ENCODE measurements at regions not wholly inside any gene's neighbourhood (a gene's known extent, or its start where the extent isn't known, plus 50 kb on each side); places are given as distances from the start of the nearest gene placed in this dataset.
A peak's percentile ranks its signal among the peaks of the same experiment; 100 is the strongest.
"Not testable (repeated sequence)": the region's sequence is repeated elsewhere in the genome, so short reads cannot be mapped to it uniquely, and the experiment has no call there.

DNA sequence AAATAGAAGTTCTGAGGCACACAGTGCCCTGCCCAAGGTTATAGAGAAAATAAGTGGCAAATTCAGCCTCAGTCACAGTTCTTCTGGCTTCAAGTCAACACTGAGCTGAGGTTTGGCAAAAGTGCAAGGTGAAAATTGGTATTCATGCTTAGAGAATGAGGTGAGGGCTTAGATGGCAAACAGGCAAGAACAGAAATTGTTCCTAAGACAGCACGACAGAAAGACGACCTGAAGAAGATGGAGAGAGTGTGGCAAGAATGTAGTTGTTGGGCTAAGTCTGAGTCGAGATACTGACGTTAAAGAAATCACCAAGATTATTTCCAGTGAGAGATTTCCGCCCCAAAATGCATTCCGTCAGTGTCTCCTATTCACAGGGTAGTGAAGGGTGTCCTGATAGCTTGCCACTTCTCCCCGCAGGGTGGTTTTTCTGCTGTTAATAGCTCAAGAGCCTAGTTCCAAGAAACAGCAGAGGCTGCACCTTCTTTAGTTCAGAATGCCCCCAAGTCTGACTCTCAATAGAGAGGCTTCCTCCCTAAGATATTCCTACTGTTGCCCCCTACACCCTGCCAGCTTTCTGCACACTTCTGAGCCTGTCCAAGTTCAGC lies 260.8 kb upstream of the AMIGO2 start:
- DNase-seq: no peak

DNA sequence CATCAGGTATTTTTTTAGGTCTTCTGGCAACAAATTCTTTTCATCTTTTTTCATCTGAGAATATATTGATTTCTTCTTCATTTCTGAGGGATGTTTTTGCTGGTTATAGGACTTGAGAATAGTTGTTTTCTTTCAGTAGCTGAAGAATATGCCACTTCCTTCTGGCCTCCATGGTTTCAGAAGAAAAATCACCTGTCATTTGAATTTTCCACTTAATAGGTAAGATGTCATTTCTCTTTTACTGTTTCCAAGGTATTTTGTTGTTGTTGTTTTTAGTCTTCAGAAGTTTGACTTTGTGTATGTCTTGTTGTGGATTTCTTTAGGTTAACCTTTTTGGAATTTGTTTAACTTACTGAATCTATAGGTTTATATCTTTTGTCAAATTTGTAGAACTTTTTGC lies 257.8 kb upstream of the AMIGO2 start:
- DNase-seq: no peak

DNA sequence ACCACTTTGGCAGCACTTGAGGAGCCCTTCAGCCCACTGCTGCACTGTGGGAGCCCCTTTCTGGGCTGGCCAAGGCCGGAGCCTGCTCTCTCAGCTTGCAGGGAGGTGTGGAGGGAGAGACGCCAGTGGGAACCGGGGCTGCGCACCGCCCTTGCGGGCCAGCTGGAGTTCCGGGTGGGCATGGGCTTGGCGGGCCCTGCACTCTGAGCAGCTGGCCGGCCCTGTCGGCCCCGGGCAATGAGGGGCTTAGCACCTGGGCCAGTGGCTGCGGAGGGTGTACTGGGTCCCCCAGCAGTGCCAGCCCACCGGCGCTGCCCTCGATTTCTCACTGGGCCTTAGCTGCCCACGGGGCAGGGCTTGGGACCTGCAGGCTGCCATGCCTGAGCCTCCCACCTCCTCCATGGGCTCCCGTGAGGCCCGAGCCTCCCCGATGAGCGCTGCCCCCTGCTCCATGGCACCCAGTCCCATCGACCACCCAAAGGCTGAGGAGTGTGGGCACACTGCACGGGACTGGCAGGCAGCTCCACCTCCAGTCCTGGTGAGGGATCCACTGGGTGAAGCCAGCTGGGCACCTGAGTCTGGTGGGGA lies 253.6 kb upstream of the AMIGO2 start:
- DNase-seq: not testable (repeated sequence)

DNA sequence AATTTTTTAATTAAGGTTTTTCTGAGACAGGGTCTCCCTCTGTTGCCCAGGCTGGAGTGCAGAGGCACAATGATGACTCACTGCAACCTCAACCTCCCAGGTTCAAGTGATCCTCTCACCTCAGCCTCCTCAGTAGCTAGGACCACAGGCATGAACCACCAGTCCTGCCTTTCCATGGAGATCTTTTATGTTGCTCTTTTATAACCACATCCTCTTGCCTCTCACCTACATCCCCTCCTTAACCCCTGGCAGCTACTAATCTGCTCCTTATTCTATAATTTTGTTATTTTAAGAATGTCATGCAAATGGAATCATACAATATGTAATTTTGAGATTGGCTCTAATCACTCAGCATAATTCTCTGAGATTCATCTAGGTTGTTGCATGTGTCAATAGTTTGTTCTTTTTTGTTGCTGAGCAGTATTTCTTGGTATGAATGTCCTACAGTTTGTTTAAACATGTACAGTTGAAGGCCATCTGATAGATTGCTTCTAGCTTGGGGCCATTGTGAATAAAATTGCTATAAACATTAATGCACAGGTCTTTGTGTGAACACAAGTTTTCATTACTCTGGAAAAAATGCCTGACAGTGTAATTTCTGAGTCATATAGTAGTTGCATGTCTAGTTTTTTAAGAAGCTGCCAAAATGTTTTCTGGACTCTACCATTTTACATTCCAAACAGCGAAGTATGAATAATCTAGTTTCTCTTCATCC lies 249.2 kb upstream of the AMIGO2 start:
- DNase-seq: no peak

DNA sequence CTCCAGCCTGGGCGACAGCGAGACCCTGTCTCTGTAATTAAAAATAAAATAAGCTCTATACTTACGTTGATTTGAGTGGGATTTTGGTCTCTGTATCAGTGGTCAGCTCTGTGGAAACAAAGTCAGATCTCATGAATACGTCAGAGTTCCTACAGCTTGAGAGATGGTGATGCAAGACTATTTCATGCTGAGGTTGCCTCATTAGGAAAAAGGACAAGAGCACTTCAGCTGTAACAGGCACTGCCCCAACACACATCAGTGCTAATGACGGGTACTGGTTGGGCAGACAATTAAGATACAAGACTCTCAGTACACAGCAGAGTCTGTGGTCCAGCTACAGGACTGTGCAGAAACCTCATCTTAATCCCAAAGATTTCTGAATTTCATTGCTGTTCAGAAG lies 246.4 kb upstream of the AMIGO2 start:
- DNase-seq: no peak

DNA sequence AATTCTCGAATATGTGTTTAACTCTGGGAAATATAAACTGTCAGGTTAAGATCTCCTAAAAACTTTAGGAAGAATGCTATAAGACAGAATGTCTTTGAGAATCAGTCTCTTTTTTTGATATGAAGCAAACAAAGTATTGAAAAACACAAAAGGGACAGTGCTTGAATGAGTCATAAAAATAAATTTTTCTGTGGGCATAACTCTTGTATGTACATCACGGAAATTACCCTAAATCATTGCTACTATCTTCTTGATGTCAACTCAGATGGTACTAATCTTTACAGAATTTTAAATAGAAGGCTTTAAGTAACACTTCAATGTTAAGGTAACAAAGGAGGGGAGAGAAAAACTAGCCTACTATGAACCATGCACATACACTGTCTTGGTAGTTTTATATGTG lies 244.0 kb upstream of the AMIGO2 start:
- DNase-seq: no peak

DNA sequence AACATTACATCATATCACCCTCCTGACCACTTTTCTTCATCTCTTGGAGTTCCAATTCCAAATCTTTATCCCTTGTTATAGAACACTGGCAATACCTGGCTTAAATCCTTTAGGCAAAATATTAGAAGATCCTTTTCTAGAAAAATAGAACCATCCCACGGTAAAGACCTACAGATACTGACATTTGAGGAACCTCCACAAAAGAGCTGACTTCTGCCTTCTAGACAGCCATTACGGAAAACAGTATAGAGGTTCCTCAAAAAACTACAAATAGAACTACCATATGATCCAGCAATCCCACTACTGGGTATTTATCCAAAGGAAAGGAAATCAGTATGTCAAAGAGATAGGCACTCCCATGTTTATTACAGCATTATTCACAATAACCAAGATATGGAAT lies 241.7 kb upstream of the AMIGO2 start:
- no peak for DNase-seq

DNA sequence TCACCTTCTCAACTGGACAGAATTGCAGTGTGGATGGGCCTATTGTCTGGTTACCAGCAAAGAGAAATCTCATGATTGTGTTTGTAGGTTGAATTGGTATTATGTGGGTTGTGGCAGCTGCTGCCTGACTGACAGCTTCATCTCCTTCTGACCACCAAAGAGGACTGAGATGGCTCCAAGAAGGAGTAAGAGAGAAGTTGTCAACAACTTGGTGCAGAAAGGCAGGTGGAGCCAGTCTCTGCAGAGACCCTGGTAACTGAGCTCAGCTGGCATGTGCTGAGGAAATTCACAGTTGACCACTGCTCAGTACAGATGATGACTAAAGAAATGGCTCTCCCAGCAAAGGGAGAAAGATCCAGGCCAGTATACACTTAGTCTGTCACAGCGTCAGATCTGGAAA lies 240.0 kb upstream of the AMIGO2 start:
- no peak for DNase-seq

DNA sequence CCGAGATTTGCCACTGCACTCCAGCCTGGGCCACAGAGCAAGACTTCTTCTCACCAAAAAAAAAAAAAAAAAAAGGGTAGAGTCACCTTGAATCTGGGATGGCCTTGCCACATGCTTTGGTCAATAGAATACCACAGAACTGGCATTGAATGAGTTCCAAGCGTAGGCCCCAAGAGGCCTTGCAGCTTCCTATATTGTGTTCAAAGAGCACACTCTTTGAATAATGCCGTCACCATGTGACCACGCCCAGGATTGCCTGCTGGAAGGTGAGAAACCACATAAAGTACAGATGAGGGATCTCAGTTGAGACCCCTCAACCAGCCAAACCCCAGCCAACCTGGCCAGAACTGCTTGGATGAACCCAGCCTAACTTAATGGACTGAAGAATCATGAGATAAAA lies 239.2 kb upstream of the AMIGO2 start:
- DNase-seq: no peak

DNA sequence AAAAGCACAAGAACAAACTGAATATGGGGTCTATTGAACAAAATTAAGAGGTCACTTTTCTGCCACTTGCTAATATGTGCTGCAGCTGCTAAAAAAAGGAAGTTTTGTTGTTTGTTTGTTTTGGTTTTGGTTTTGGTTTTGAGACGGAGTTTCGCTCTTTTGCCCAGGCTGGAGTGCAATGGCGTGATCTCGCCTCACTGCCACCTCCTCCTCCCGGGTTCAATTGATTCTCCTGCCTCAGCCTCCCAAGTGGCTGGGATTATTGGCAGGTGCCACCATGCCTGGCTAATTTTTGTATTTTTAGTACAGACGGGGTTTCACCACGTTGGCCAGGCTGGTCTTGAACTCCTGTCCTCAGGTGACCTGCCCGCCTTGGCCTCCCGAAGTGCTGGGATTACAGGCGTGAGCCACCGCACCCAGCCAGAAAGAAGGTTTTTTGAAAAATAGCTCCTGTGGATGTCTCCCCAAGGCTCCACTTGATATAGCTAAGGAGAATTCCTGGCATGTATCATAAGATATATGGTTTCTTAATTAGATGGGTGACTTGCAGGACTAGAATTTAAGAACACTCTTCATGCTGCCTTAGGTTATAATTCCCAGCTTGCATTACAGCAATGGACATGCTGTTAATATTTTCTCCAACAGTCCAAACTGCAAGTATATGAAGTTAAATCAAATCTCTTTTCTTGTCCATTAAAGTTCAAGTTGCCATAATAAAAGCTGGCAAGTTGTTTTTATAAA lies 237.6 kb upstream of the AMIGO2 start:
- DNase-seq: no peak

DNA sequence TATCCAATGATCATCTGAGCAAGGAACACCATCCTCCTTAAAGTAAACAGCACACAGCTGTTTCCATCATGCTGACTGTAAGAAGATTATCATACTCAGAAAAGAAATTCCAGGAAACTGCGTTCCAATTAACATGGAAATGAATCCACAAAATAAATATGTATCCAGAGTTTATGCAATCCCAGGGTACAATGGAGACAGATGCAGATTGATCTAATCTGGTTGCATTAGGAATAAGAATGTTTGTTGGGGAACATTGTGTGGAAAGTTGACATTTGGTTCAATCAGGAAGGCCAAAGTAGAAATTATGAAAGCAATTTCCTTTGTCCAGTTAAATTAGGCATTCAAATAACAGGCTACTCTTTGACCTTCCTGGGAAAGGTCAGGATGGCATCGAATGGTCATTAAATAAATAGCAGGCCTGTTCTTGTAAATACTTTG lies 236.9 kb upstream of the AMIGO2 start:
- DNase-seq: no peak

DNA sequence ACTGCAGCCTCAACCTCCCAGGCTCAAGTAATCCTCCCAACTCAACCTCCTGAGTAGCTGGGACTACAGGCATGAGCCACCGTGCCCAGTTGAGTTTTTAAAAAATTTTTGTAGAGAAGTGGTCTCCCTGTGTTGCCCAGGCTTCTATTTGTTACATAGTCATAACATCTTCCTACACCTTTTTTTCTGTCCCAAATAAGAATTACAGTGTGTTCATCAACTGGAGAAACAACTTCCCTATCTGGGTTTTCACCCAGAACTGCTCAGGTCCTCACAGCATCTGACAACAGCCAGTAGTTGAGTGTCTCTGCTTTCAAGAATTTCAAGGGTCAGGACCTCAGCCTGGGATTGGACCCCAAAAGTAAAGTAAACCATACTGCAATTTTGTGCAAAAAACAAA lies 235.2 kb upstream of the AMIGO2 start:
- no peak for DNase-seq

DNA sequence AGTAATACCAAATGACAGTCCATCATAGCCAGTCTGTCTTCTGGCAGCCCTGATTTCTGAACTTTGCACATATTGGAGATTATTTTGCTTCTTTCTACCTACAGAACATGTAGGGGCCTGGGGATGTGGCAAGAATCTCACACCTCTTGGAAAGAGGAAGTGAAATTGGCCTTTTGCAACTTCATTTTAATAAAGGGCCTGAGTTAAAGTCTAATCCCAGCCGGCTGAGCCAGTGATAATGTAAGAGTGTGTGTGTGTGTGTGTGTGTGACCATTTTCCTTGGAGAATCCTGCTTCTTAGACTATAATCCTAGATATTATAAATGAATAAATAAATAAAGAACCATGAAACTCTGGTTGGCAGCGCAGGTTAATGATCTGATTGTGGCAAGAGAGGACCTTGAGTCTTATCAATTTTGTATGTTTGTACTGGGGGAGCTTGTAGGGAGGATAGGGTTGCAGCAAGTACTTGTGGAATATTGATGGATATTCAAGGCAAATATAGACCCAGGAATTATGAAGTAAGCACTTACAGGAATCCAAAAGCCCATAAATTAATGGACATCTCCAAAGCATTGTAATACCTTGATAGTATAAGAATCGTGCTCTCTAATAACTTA lies 233.2 kb upstream of the AMIGO2 start:
- no peak for DNase-seq

DNA sequence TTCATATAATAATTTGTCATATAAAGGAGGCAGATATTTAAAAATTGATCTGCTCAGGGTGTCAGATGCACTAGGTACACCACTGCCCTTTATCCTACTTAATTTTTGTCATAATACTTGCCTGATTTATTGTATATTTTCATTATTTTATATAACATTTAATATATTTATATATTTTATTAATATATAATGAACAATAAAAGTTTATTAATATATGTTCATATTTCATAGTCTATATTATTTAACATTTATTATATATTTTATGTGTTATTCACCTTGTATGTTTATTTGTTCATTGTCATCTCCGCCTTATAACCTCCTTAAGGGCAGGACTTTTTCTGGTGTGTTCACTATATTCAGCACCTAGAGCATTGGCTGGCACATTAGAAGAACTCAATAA lies 232.4 kb upstream of the AMIGO2 start:
- DNase-seq: no peak

DNA sequence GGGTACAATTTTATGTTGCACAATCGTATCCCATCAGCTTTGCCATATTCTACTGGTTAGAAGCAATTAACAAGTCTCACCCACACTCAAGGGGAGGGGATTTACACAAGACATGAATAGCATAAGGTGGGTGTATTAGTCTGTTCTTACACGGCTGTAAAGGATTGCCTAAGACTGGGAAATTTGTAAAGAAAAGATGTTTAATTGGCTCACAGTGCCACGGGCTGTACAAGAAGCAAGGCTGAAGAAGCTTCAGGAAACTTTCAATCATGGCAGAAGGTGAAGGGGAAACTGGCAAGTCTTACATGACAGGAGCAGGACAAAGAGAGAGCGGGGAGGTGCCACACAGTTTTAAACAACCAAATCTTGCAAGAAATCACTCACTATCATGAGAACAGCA lies 231.8 kb upstream of the AMIGO2 start:
- DNase-seq: no peak

DNA sequence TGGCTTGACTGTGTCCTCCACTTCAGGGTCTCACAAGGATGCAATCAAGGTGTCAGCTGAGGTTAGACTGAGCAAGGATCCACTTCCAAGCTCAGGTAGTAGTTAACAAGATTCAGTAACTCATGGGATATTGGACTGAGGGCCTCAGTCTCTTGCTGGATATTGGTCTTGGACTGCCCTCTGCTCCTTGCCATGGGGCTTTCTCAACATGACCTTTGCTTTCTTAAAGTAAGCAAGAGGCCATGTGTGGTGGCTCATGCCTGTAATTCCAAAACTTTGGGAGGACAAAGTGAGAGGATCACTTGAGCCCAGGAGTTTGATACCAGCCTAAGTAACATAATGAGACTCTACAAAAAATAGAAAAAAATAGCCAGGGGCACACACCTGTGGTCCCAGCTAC lies 231.3 kb upstream of the AMIGO2 start:
- DNase-seq: no peak

DNA sequence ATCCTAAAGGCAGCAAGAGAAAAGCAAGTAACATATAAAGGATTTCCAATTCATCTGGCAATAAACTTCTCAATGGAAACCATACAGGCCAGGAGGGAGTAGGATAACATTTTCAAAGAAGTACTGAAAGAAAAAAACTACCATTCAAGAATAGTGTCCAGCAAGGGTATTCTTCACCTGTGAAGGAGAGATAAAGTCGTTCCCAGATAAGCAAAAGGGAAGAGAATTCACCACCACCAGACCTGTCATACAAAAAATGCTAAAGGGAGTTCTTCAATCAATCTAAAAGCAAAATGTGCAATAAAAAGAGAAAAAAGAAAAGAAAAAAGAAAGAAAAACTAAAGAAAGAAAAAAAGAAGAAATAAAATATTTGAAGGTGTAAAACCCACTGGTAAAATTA lies 228.9 kb upstream of the AMIGO2 start:
- DNase-seq: no peak

DNA sequence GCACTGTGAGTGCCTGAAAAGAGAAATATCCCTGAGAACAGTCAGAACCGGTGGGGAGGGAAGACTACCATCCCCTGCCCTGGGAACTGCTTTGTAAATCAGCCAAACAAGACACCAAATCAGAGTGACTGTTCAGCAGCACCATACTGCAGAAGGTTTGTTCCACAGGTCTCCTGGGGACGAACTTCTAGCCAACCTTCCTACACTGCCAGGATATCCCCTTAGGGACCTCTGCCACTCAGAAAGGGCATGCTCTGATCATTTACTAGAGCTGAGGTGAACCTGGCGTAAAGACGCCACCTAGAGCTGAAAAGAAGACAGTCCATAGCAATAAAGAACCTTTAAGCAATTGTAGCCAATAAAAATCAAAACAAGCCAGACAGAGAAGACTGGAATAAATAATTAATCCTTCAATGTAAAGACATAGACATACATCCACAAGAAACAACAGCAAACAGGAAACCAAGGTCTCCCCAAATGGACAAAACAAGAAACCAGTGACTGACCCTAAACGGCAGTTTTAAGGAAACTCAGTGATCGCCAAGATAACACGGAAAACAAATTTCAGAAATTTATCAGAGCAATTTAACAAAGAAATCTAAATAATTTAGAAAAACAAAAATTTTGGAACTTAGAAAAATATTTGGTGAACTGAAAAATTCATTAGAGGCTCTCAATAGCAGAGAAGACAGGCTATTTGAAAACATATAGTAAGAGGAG lies 228.1 kb upstream of the AMIGO2 start:
- DNase-seq: peak in 1 of 4 experiments; percentile 26

DNA sequence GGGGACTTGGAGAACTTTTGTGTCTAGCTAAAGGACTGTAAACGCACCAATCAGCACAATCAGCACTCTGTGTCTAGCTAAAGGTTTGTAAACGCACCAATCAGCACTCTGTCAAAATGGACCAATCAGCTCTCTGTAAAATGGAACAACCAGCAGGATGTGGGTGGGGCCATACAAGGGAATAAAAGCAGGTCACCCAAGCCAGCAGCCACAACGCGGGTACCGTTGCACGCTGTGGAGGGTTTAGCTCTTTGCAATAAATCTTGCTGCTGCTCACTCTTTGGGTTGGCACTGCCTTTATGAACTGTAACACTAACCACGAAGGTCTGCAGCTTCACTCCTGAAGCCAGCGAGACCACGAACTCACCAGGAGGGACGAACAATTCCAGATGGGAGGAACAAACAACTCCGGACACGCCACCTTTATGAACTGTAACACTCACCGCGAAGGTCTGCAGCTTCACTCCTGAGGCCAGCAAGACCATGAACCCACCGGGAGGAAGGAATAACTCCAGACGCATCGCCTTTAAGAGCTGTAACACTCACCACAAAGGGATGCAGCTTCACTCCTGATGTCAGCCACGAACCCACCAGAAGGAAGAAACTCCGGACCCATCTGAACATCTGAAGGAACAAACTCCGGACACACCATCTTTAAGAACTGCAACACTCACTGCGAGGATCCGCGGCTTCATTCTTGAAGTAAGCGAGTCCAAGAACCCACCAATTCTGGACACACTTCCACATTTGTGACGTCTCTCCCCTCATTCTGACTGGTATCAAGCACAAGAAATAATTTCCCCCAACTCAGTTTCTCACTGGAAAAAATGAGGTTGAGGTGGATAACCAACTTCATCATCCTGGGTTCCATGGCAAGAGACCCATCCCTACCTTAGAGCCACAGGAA lies 227.3 kb upstream of the AMIGO2 start:
- DNase-seq: peak; percentile 27 to 48 (median 32)

DNA sequence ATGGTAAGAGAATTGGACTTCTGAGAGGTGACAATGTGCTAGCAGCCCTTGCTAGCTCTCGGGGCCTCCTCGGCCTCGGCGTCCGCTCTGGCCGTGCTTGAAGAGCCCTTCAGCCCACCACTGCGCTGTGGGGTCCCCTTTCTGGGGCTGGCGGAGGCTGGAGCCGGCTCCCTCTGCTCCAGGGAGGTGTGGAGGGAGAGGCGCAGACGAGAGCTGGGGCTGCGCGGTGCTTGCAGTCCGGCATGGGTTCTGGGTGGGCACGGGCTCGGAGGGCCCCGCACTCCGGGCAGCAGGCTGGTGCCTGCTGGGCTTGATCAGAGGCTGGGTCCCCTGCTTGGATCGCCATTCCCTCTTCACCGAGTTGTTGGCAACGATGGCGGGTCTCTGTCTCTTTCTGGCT lies 226.4 kb upstream of the AMIGO2 start:
- DNase-seq: no peak

DNA sequence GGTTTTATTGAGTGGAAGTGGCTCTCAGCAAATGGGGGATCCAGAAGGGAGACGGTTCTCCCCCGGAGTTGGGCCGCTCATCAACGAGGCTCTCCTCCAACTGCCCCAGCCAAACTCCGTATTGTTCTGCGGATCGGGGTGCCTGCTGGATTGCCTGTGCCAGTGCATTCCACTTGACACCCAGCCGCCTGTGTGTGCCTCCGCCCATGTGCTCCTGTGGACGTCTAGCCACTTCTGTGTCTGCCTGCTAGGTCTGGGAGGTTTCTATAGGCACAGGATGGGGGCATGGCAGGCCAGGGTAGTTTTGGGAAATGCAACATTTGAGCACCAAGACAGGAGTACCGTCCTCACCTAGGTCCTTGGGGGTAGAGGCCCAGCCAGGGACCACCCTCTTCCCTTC lies 225.7 kb upstream of the AMIGO2 start:
- DNase-seq: no peak

All from activated CD4-positive, CD25-positive, alpha-beta regulatory T cell (primary cell).